Naive B cell (primary cell): ENCODE measurements at regions not wholly inside any gene's neighbourhood (a gene's known extent, or its start where the extent isn't known, plus 50 kb on each side); places are given as distances from the start of the nearest gene placed in this dataset.
"Not testable (repeated sequence)": the region's sequence is repeated elsewhere in the genome, so short reads cannot be mapped to it uniquely, and the experiment has no call there.

ENCODE experiments used
- ATAC-seq, 2 donors: fragments of 150-1000 bp; cut with Tn5 transposase; 2 replicates each; pipeline ENCODE4 v1.10.0; 2021; ENCODE audit warnings: low read depth in 2 of 2, mild to moderate bottlenecking in 2 of 2, moderate library complexity in 2 of 2
- DNase-seq: peaks from one replicate; pipeline ENCODE4 v3.0.0; 2022
- H3K27ac Mint-ChIP-seq, 6 donors: one replicate each; pipeline ENCODE4 v1.8.0; 2020 to 2022; ENCODE audit warnings: mild to moderate bottlenecking in 6 of 6, mixed read lengths in 6 of 6, moderate library complexity in 5 of 6, inconsistent platforms in 2 of 6
- H3K27me3 Mint-ChIP-seq, 3 donors: one replicate each; pipeline ENCODE4 v1.8.0; 2021 to 2022; ENCODE audit warnings: mixed read lengths in 3 of 3, mild to moderate bottlenecking in 1 of 3
- H3K36me3 Mint-ChIP-seq, 2 donors: one replicate each; pipeline ENCODE4 v1.8.0; 2020 to 2022; ENCODE audit warnings: mixed read lengths in 2 of 2, inconsistent platforms in 1 of 2, mild to moderate bottlenecking in 1 of 2
- H3K4me1 Mint-ChIP-seq, 3 donors: one replicate each; pipeline ENCODE4 v1.8.0; 2020 to 2022; ENCODE audit warnings: mixed read lengths in 3 of 3, inconsistent platforms in 1 of 3, mild to moderate bottlenecking in 1 of 3, moderate library complexity in 1 of 3
- H3K4me3 Mint-ChIP-seq, 8 donors: one replicate each; pipeline ENCODE4 v1.8.0; 2020 to 2022; ENCODE audit warnings: mild to moderate bottlenecking in 8 of 8, mixed read lengths in 8 of 8, moderate library complexity in 8 of 8, inconsistent platforms in 2 of 8
- H3K9me3 Mint-ChIP-seq, 7 donors: one replicate each; pipeline ENCODE4 v1.8.0; 2020 to 2022; ENCODE audit warnings: mixed read lengths in 7 of 7, mild to moderate bottlenecking in 5 of 7, inconsistent platforms in 2 of 7, moderate library complexity in 1 of 7

DNA sequence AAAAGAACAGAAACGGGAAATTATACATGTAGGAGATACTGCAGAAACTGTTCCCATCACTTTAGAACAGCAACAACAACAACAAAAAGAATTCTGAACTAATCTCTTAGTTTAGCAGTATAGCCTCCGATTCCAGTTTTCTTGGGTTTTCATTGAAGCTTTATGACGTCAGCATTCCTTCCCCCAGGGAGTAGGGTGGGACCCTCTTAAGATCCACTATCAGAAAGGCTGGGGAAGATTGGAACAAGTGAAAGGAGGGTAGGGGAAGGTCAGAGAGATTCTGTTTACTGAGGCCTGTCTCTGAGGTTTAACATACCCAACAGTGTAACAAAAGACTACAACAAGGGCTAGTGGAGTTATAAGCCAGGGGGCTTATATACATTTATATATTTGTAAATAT, 121.4 kb upstream of the OLFM3 start:
- DNase-seq (no peak), ATAC-seq (no peak)
- Mint-ChIP-seq H3K27me3 (no peaks in the 10 kb centered on the region), H3K4me3 (no peak overlapping the region), H3K27ac (no peak overlapping the region), H3K36me3 (no peaks in the 10 kb centered on the region), H3K4me1 (no peaks in the 10 kb centered on the region), H3K9me3 (peaks cover 0 to 4% (median 2%) of the 10 kb centered on the region in 7 donors)

GRCh38 chr1:102110586-102110985, 113.9 kb upstream of the OLFM3 start:
- Mint-ChIP-seq H3K4me3 (no peak overlapping the region), H3K27me3 (no peaks in the 10 kb centered on the region), H3K36me3 (no peaks in the 10 kb centered on the region), H3K4me1 (no peaks in the 10 kb centered on the region), H3K9me3 (peaks cover 0 to 10% (median 6%) of the 10 kb centered on the region in 7 donors), H3K27ac (no peak overlapping the region)
- ATAC-seq: no peak
- no peak for DNase-seq

DNA sequence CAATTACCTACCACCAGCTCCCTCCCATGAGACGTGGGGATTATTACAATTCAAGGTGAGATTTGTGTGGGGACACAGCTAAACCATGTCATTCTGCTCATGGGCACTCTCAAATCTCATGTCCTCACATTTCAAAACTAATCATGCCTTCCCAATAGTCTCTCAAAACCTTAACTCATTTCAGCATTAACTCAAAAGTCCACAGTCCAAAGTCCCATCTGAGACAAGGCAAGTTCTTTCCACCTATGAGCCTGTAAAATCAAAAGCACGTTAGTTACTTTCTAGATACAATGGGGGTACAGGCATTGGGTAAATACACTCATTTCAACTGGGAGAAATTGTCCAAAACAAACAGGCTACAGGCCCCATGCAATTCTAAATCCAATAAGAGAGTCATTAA, 112.8 kb upstream of the OLFM3 start:
- H3K36me3 Mint-ChIP-seq, H3K27ac Mint-ChIP-seq, DNase-seq, H3K4me3 Mint-ChIP-seq, H3K4me1 Mint-ChIP-seq, H3K9me3 Mint-ChIP-seq, H3K27me3 Mint-ChIP-seq, ATAC-seq: not testable (repeated sequence)

GRCh38 chr1:102107441-102107840, 110.7 kb upstream of the OLFM3 start:
- Mint-ChIP-seq H3K9me3 (peaks cover 0 to 10% (median 6%) of the 10 kb centered on the region in 7 donors), H3K4me3 (peak overlapping the region in 1 of 8 donors; percentile 17), H3K36me3 (no peaks in the 10 kb centered on the region), H3K4me1 (no peaks in the 10 kb centered on the region), H3K27ac (no peak overlapping the region), H3K27me3 (no peaks in the 10 kb centered on the region)
- DNase-seq: no peak
- no peak for ATAC-seq

DNA sequence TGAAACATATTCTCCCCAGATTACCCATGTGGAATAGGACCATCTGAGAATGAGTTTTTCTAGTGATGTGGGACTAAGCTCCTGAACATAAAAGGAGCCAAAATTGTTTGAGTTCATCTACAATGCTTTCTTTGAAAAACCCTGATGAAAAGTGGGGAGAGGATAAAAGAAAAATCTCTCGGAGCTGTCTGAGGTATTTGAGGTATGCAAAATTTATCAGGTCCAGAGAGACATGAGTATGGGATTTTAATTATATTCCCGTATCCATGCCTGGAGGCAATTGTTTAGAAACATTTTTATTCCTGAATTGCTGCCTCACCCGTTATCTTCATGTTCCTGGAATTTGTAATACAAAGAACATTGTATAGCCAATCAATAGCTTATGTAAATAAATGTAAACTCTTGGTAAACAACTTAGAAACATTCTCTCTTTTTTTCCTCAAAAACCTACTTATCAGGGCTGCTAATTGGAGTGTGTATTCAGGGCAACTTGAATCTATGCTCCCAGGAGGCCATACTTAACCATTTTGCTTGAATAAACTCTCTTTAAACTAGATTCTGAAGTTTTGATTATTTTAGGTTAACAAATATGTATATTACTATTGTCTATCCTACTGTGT, 109.3 kb upstream of the OLFM3 start:
- H3K4me1 Mint-ChIP-seq: no peaks in the 10 kb centered on the region
- no peak for ATAC-seq
- no peaks in the 10 kb centered on the region for H3K27me3 Mint-ChIP-seq
- no peaks in the 10 kb centered on the region for H3K36me3 Mint-ChIP-seq
- no peak overlapping the region for H3K4me3 Mint-ChIP-seq
- DNase-seq: no peak
- H3K9me3 Mint-ChIP-seq: peaks cover 0 to 10% (median 6%) of the 10 kb centered on the region in 7 donors
- no peak overlapping the region for H3K27ac Mint-ChIP-seq

DNA sequence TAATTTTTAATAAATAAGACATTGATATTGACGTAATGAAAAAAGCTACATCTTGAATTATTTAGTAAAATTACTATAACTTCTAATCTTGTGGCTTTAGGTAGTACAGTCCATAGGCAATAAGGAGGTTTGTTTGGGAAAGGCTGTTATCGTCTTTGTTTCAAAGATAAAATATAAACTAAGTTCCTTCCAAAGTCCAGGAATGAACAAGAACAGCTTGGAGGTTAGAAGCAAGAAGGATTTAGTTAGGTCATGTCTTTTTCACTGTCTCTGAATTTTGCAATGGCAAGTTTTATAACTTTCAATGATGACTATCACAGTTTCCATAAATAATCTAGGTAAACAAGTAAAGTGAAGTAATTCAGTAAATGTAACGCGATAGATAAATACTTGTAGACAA, 106.9 kb upstream of the OLFM3 start:
- Mint-ChIP-seq H3K4me3 (no peak overlapping the region), H3K4me1 (no peaks in the 10 kb centered on the region), H3K36me3 (no peaks in the 10 kb centered on the region), H3K27ac (no peak overlapping the region), H3K9me3 (peaks cover 0 to 4% (median 0%) of the 10 kb centered on the region in 7 donors), H3K27me3 (no peaks in the 10 kb centered on the region)
- ATAC-seq (no peak), DNase-seq (no peak)

GRCh38 chr1:102102276-102102780, 105.6 kb upstream of the OLFM3 start:
- no peaks in the 10 kb centered on the region for H3K27me3 Mint-ChIP-seq

DNA sequence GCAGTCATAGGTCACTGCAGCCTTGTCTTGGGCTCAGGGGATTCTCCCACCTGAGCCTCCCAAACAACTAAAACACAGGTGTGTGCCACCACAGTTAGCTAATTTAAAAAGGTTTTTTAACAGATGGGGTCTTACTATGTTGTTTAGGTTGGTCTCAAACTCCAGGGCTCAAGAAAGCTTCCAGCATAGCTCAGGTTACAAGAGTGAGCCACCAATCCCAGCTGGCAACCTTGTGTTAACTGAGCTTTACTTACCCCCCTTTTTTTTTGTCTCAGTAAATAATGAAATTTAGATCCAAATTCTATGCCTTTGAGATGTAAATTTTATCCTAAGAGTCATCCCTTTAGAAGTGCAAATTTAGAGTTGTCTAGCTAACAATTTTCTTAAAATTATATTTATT, 103.9 kb upstream of the OLFM3 start:
- Mint-ChIP-seq H3K27me3 (no peaks in the 10 kb centered on the region), H3K4me1 (no peaks in the 10 kb centered on the region), H3K9me3 (no peaks in the 10 kb centered on the region), H3K27ac (no peak overlapping the region), H3K36me3 (no peaks in the 10 kb centered on the region), H3K4me3 (no peak overlapping the region)
- no peak for ATAC-seq
- DNase-seq: no peak

More at GRCh38 chr1:102102276-102102780, 105.6 kb upstream of the OLFM3 start:
- DNase-seq (no peak), ATAC-seq (no peak)
- Mint-ChIP-seq H3K36me3 (no peaks in the 10 kb centered on the region), H3K27ac (no peak overlapping the region), H3K4me1 (no peaks in the 10 kb centered on the region), H3K9me3 (no peaks in the 10 kb centered on the region), H3K4me3 (no peak overlapping the region)

GRCh38 chr1:102099916-102100315, 103.2 kb upstream of the OLFM3 start:
- Mint-ChIP-seq H3K36me3 (no peaks in the 10 kb centered on the region), H3K4me1 (no peaks in the 10 kb centered on the region), H3K4me3 (no peak overlapping the region), H3K27ac (no peak overlapping the region), H3K9me3 (no peaks in the 10 kb centered on the region), H3K27me3 (no peaks in the 10 kb centered on the region)
- ATAC-seq (no peak), DNase-seq (no peak)

DNA sequence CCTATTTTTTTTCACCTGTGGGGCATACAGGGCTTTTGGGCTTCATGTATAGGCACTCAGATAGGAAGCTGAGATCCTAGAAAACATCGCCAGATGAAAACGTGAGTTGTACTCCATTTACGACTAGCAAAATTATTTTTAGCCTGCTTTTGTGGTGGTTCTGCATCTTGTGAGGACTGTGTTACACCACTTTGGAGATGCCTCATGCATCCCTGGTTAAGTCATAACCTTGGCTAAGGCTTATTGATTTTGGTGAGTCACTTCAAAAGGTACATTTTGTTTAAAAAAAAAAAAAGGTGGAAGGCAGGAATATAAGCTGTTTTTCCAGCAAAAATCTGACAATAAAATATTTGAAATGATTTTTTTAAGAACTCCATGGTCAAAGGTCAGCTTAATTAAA, 101.8 kb upstream of the OLFM3 start:
- Mint-ChIP-seq H3K9me3 (peaks cover 0 to 4% (median 0%) of the 10 kb centered on the region in 7 donors), H3K27ac (no peak overlapping the region), H3K36me3 (no peaks in the 10 kb centered on the region), H3K27me3 (no peaks in the 10 kb centered on the region), H3K4me1 (no peaks in the 10 kb centered on the region), H3K4me3 (no peak overlapping the region)
- no peak for DNase-seq
- ATAC-seq: no peak

DNA sequence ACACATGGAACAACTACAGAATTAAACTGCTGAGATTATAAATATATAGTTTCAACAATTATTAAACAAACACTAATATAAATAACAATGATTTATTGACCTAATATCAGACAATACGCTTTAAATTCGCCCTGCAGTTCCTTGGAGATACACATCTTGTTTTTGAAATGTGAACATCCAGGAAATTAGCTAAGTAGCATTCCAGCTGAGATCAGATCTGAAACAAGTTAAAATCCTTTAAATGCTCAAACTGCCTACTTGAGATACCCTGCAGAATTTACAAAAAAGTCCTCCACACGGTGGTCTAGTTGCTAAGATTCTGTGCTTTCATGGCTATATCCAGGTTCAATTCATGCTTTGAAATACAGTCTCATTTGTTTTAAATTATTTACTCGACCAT, 101.4 kb upstream of the OLFM3 start:
- Mint-ChIP-seq H3K4me1 (no peaks in the 10 kb centered on the region), H3K27me3 (no peaks in the 10 kb centered on the region), H3K27ac (no peak overlapping the region), H3K4me3 (no peak overlapping the region), H3K36me3 (no peaks in the 10 kb centered on the region), H3K9me3 (peaks cover 0 to 4% (median 0%) of the 10 kb centered on the region in 7 donors)
- ATAC-seq: no peak
- DNase-seq: no peak

DNA sequence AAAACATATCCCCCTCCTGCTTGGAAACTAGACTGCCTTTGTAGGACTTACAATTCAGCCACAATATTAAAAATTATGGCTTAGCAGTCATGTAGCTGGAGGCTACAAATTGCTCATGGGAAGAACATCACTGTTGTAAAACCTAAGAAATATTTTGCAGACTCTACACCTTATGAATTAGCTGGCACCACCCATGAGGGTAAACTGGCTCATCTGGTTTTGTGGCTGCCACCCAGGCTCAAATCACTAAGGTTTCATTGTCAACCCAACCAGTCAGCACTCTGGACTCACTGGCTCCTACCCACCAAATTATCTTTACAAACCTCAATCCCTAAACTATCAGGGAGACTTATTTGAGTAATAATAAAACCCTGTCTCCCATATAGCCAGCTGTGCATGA, 100.7 kb upstream of the OLFM3 start:
- H3K4me3 Mint-ChIP-seq: no peak overlapping the region
- peaks cover 0 to 4% (median 0%) of the 10 kb centered on the region in 7 donors for H3K9me3 Mint-ChIP-seq
- H3K4me1 Mint-ChIP-seq: no peaks in the 10 kb centered on the region
- no peaks in the 10 kb centered on the region for H3K36me3 Mint-ChIP-seq
- ATAC-seq (no peak), DNase-seq (no peak)
- H3K27me3 Mint-ChIP-seq: no peaks in the 10 kb centered on the region
- no peak overlapping the region for H3K27ac Mint-ChIP-seq

DNA sequence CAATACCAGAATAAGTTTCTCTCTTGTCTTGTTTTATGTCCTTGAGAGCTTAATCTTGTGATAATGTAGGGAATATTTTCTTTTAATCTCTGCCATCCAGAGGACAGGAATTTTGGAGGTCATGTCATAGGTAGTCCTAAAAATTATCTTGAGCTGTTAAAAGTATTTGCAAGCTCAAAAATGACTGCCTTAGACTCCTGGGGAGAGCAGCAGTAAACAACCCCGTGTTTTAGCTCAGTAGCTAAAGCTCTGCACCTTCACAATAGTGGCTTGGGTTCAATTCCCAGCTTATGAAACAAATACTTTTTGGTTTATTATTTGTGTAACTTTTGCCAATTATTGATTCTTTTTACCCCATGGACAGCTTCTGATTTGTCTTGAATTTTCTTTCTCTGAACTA, 99.4 kb upstream of the OLFM3 start:
- ATAC-seq: no peak
- Mint-ChIP-seq H3K36me3 (no peaks in the 10 kb centered on the region), H3K27me3 (no peaks in the 10 kb centered on the region), H3K9me3 (peaks cover 0 to 4% (median 0%) of the 10 kb centered on the region in 7 donors), H3K4me1 (no peaks in the 10 kb centered on the region), H3K27ac (no peak overlapping the region), H3K4me3 (no peak overlapping the region)
- no peak for DNase-seq

- ATAC-seq: no peak
- Mint-ChIP-seq H3K9me3 (peaks cover 0 to 10% (median 2%) of the 10 kb centered on the region in 7 donors), H3K27me3 (no peaks in the 10 kb centered on the region), H3K4me1 (no peaks in the 10 kb centered on the region), H3K4me3 (no peak overlapping the region), H3K27ac (no peak overlapping the region), H3K36me3 (no peaks in the 10 kb centered on the region)
- DNase-seq: no peak
These were observed 93.1 kb upstream of the OLFM3 start for GRCh38 chr1:102089791-102090190.

GRCh38 chr1:102085896-102086295, 89.2 kb upstream of the OLFM3 start:
- Mint-ChIP-seq H3K27me3 (no peaks in the 10 kb centered on the region), H3K36me3 (no peaks in the 10 kb centered on the region), H3K4me3 (no peak overlapping the region), H3K27ac (no peak overlapping the region), H3K9me3 (peaks cover 0 to 10% (median 2%) of the 10 kb centered on the region in 7 donors), H3K4me1 (no peaks in the 10 kb centered on the region)
- ATAC-seq: no peak
- DNase-seq: no peak
